ENCODE measurements at regions not wholly inside any gene's neighbourhood (a gene's known extent, or its start where the extent isn't known, plus 50 kb on each side); places are given as distances from the start of the nearest gene placed in this dataset.
A peak's percentile ranks its signal among the peaks of the same experiment; 100 is the strongest.
"Not testable (repeated sequence)": the region's sequence is repeated elsewhere in the genome, so short reads cannot be mapped to it uniquely, and the experiment has no call there.

- TF ChIP-seq HOMEZ (CRISPR knock-in tag; IDR thresholded peaks at IDR 0.05; ENCODE audit: low read depth) (peak; percentile 70), ZSCAN9 (CRISPR knock-in tag; IDR thresholded peaks at IDR 0.05; ENCODE audit: borderline replicate concordance) (0 out of 2 replicates have a peak, but pooled peaks have one; percentile 36), LCORL (CRISPR knock-in tag; IDR thresholded peaks at IDR 0.05) (peak; percentile 54; the same call in 1 of the 2 replicates), ZNF713 (CRISPR knock-in tag; IDR thresholded peaks at IDR 0.05) (peak; percentile 85; the same call in 1 of the 2 replicates), ZXDC (CRISPR knock-in tag; IDR thresholded peaks at IDR 0.05) (0 out of 2 replicates have a peak, but pooled peaks have one; percentile 26), FOXO1 (CRISPR knock-in tag; IDR thresholded peaks at IDR 0.05) (peak; percentile 20; the same call in 1 of the 2 replicates), HNF1B (CRISPR knock-in tag; IDR thresholded peaks at IDR 0.05) (peak; percentile 16; the same call in 1 of the 2 replicates), ZBED4 (CRISPR knock-in tag; IDR thresholded peaks at IDR 0.05; ENCODE audit: borderline replicate concordance) (peak; percentile 39; the same call in 1 of the 2 replicates), HOXA3 (CRISPR knock-in tag; IDR thresholded peaks at IDR 0.05) (0 out of 2 replicates have a peak, but pooled peaks have one; percentile 38), SOX13 (CRISPR knock-in tag; conservative IDR thresholded peaks at IDR 0.05 in 1 of 2, IDR thresholded peaks at IDR 0.05 in 1 of 2) (peak in 1 of 2 experiments; percentile 12; a peak in 1 of 4 replicates), HNF4G (CRISPR knock-in tag; IDR thresholded peaks at IDR 0.05; ENCODE audit: borderline replicate concordance, low read depth) (0 out of 2 replicates have a peak, but pooled peaks have one; percentile 27)
- not testable (repeated sequence) for TF ChIP-seq LCORL (IDR thresholded peaks at IDR 0.05); SOX13 (IDR thresholded peaks at IDR 0.05); HNF4G (IDR thresholded peaks at IDR 0.05; ENCODE audit: borderline replicate concordance, low read depth, low read length)
Measured at GRCh38 chr20:48374031-48374907, 453.5 kb downstream of the PREX1 start (continued).
